Panc1 (cell line): ENCODE measurements at regions not wholly inside any gene's neighbourhood (a gene's known extent, or its start where the extent isn't known, plus 50 kb on each side); places are given as distances from the start of the nearest gene placed in this dataset.

Experiments used
- POLR2AphosphoS5 ChIP-seq: IDR thresholded peaks from 2 replicates; pipeline ENCODE4 v1.6.1; 2012; ENCODE audit warnings: mild to moderate bottlenecking, low read depth, low read length, moderate library complexity
- TF ChIP-seq, protein P1 (sequence below): fragments of 450-650 bp; IDR thresholded peaks from 2 replicates; pipeline ENCODE4 v1.5.1; 2017; ENCODE audit warnings: mild to moderate bottlenecking

DNA sequence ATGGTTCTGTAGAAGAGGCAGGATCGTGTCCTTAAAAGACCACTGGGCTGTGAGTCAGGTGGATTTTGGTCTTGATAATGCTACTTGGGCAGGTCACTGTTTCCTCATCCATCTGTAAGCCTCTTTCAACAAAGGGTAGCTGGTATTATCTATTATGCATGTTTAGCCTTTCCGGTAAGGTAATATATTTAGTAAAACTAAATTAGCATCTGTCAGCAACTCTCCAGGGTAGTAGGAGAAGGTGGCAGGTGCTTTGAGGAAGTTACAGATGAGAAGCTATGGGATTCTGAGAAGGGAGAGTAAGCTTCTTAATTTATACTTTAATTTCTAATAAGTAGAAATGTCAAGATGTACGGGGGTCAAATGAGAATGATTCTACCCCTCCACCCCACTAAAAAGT, 86.9 kb upstream of the TGM3 start:
- TF ChIP-seq, protein P1, sequence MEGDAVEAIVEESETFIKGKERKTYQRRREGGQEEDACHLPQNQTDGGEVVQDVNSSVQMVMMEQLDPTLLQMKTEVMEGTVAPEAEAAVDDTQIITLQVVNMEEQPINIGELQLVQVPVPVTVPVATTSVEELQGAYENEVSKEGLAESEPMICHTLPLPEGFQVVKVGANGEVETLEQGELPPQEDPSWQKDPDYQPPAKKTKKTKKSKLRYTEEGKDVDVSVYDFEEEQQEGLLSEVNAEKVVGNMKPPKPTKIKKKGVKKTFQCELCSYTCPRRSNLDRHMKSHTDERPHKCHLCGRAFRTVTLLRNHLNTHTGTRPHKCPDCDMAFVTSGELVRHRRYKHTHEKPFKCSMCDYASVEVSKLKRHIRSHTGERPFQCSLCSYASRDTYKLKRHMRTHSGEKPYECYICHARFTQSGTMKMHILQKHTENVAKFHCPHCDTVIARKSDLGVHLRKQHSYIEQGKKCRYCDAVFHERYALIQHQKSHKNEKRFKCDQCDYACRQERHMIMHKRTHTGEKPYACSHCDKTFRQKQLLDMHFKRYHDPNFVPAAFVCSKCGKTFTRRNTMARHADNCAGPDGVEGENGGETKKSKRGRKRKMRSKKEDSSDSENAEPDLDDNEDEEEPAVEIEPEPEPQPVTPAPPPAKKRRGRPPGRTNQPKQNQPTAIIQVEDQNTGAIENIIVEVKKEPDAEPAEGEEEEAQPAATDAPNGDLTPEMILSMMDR: no peak
- no peak for TF ChIP-seq POLR2AphosphoS5
